ENCODE measurements at regions not wholly inside any gene's neighbourhood (a gene's known extent, or its start where the extent isn't known, plus 50 kb on each side); places are given as distances from the start of the nearest gene placed in this dataset.
A peak's percentile ranks its signal among the peaks of the same experiment; 100 is the strongest.

DNA sequence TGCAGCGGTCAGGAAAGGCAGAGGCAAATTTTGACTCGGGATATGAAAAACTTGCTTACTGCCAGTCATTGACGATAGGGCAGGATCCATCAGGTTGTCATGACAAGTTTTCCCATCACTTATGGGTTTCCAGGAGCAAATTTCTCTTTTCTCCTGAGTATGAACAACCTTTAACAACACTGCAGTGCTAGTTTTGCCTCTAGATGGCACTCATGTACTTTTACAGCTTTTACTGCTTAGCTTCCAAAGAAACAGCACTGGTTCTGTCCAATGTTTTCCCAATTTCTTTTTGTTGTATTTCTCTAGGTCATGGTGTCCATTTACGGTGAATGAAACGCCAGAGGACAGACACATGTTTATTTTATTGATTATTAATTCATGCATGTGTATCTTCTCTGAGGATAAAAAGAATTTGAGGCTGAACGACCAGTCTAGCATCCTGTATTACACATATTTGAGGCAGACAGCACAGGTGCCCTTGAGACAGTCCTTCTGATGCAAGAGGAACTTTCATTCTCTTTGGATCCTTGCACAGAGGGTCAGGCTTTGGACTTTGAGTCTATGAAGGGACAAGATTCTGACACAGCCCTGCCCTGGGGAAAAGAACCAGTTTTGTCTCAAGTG lies 112.3 kb upstream of the TRABD2B start:
- Histone ChIP-seq H2AFZ (ENCODE audit: low read length) (no peak overlapping the region), H3K4me1 (ENCODE audit: insufficient read depth, low read length, poor library complexity, severe bottlenecking) (no peaks in the 10 kb centered on the region), H3K9me3 (ENCODE audit: low read length) (no peaks in the 10 kb centered on the region), H4K20me1 (ENCODE audit: insufficient read depth, low read length) (no peaks in the 10 kb centered on the region), H3K79me2 (ENCODE audit: insufficient read depth, low read depth, low read length) (no peaks in the 10 kb centered on the region), H3K9me2 (ENCODE audit: insufficient read depth, low read length) (no peaks in the 10 kb centered on the region), H3K36me3 (ENCODE audit: insufficient read depth, low read length) (no peaks in the 10 kb centered on the region), H3K27ac (ENCODE audit: low read depth, low read length, poor library complexity, severe bottlenecking) (no peak overlapping the region), H3K4me3 (ENCODE audit: low read depth, low read length, poor library complexity, severe bottlenecking) (no peak overlapping the region), H3K4me2 (ENCODE audit: low read length) (no peak overlapping the region)
- peak; percentile 49 for DNase-seq (ENCODE audit: low spot score)
- CTCF ChIA-PET (ENCODE audit: unreplicated experiment), result no interaction called here
- BruUV-seq (replicated peaks), result no TSS peak
- TF ChIP-seq EZH2phosphoT487 (IDR thresholded peaks at IDR 0.05; ENCODE audit: borderline replicate concordance, low read depth, low read length), result no peak
- TF ChIP-seq, protein P1, sequence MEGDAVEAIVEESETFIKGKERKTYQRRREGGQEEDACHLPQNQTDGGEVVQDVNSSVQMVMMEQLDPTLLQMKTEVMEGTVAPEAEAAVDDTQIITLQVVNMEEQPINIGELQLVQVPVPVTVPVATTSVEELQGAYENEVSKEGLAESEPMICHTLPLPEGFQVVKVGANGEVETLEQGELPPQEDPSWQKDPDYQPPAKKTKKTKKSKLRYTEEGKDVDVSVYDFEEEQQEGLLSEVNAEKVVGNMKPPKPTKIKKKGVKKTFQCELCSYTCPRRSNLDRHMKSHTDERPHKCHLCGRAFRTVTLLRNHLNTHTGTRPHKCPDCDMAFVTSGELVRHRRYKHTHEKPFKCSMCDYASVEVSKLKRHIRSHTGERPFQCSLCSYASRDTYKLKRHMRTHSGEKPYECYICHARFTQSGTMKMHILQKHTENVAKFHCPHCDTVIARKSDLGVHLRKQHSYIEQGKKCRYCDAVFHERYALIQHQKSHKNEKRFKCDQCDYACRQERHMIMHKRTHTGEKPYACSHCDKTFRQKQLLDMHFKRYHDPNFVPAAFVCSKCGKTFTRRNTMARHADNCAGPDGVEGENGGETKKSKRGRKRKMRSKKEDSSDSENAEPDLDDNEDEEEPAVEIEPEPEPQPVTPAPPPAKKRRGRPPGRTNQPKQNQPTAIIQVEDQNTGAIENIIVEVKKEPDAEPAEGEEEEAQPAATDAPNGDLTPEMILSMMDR (conservative IDR thresholded peaks at IDR 0.05; ENCODE audit: low read length), result peak; percentile 91
- intact Hi-C loops (cut with micrococcal nuclease; ENCODE audit: unreplicated experiment), result loop anchor here (1.0 kb wide), 1 partner anchor 93 kb away; no protein-coding TSS in a partner anchor
- POLR2A ChIA-PET, result no interaction called here

DNA sequence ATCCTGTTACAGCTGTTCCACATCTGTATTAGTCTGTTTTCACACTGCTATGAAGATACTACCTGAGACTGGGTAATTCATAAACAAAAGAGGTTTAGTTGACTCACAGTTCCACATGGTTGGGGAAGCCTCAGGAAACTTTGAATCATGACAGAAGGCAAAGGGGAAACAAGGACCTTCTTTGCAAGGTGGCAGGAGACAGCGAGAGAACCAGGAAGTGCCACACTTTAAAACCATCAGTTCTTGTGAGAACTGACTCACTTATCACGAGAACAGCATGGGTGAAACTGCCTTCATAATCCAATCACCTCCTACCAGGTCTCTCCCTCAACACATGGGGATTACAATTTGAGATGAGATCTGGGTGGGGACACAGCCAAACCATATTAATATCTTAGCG lies 110.3 kb upstream of the TRABD2B start:
- H3K79me2 ChIP-seq (ENCODE audit: insufficient read depth, low read depth, low read length), result no peaks in the 10 kb centered on the region
- TF ChIP-seq EZH2phosphoT487 (IDR thresholded peaks at IDR 0.05; ENCODE audit: borderline replicate concordance, low read depth, low read length), result no peak
- TF ChIP-seq, protein P1 (conservative IDR thresholded peaks at IDR 0.05; ENCODE audit: low read length), result no peak
- H3K4me2 ChIP-seq (ENCODE audit: low read length), result no peak overlapping the region
- DNase-seq (ENCODE audit: low spot score), result no peak
- ChIA-PET POLR2A (no interaction called here), CTCF (ENCODE audit: unreplicated experiment) (no interaction called here)
- no peak overlapping the region for H3K27ac ChIP-seq (ENCODE audit: low read depth, low read length, poor library complexity, severe bottlenecking)
- intact Hi-C loops (cut with micrococcal nuclease; ENCODE audit: unreplicated experiment), result no loop called here
- no TSS peak for BruUV-seq (replicated peaks)
- no peak overlapping the region for H2AFZ ChIP-seq (ENCODE audit: low read length)
- no peaks in the 10 kb centered on the region for H3K36me3 ChIP-seq (ENCODE audit: insufficient read depth, low read length)
- H3K4me1 ChIP-seq (ENCODE audit: insufficient read depth, low read length, poor library complexity, severe bottlenecking), result no peaks in the 10 kb centered on the region
- no peaks in the 10 kb centered on the region for H3K9me2 ChIP-seq (ENCODE audit: insufficient read depth, low read length)
- no peaks in the 10 kb centered on the region for H3K9me3 ChIP-seq (ENCODE audit: low read length)
- H4K20me1 ChIP-seq (ENCODE audit: insufficient read depth, low read length), result no peaks in the 10 kb centered on the region
- no peak overlapping the region for H3K4me3 ChIP-seq (ENCODE audit: low read depth, low read length, poor library complexity, severe bottlenecking)

DNA sequence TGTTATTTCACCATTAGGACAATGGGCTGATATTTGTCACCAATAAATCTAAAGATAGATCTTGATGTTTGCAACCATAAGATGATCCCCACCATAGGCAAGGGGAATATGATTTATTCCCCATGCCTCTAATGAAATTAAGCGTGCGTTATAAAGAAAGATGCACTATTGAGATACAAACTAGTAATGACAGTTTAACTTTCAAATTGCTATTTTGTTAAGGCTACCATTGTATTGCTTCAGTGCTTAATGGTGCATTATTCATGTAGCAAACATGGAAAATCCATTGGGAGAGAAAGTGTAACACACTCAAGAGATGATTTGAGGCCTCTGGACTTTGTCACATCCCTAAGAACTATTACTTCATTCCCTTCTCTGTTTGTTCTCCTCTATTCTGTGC lies 108.9 kb upstream of the TRABD2B start:
- H3K27ac ChIP-seq (ENCODE audit: low read depth, low read length, poor library complexity, severe bottlenecking), result no peak overlapping the region
- no peaks in the 10 kb centered on the region for H4K20me1 ChIP-seq (ENCODE audit: insufficient read depth, low read length)
- TF ChIP-seq, protein P1 (conservative IDR thresholded peaks at IDR 0.05; ENCODE audit: low read length), result no peak
- no peak for TF ChIP-seq EZH2phosphoT487 (IDR thresholded peaks at IDR 0.05; ENCODE audit: borderline replicate concordance, low read depth, low read length)
- no peak overlapping the region for H2AFZ ChIP-seq (ENCODE audit: low read length)
- no peaks in the 10 kb centered on the region for H3K4me1 ChIP-seq (ENCODE audit: insufficient read depth, low read length, poor library complexity, severe bottlenecking)
- POLR2A ChIA-PET, result interaction anchor here (0.6 kb wide), 2 partner anchors 11 to 34 kb away, joined by 3 to 4 read pairs; no protein-coding TSS in a partner anchor
- H3K79me2 ChIP-seq (ENCODE audit: insufficient read depth, low read depth, low read length), result no peaks in the 10 kb centered on the region
- H3K4me3 ChIP-seq (ENCODE audit: low read depth, low read length, poor library complexity, severe bottlenecking), result no peak overlapping the region
- H3K9me2 ChIP-seq (ENCODE audit: insufficient read depth, low read length), result no peaks in the 10 kb centered on the region
- no TSS peak for BruUV-seq (replicated peaks)
- intact Hi-C loops (cut with micrococcal nuclease; ENCODE audit: unreplicated experiment), result no loop called here
- no peaks in the 10 kb centered on the region for H3K36me3 ChIP-seq (ENCODE audit: insufficient read depth, low read length)
- H3K9me3 ChIP-seq (ENCODE audit: low read length), result no peaks in the 10 kb centered on the region
- no peak overlapping the region for H3K4me2 ChIP-seq (ENCODE audit: low read length)
- DNase-seq (ENCODE audit: low spot score), result no peak
- CTCF ChIA-PET (ENCODE audit: unreplicated experiment), result no interaction called here
